H1 (cell line): ENCODE measurements at regions not wholly inside any gene's neighbourhood (a gene's known extent, or its start where the extent isn't known, plus 50 kb on each side); places are given as distances from the start of the nearest gene placed in this dataset.

Experiments used
- CTCF ChIA-PET: fragments of 300-600 bp; sonication (Branson Sonifier 250); formaldehyde crosslinking; loops from one replicate; lab custom pipeline; 2021; ENCODE audit not compliant: partially characterized antibody; lab: Charles Lee
- POLR2A ChIA-PET: fragments of 300-600 bp; sonication (Branson Sonifier 250); formaldehyde crosslinking; loops from one replicate; lab custom pipeline; 2021; ENCODE audit warnings: inconsistent platforms; ENCODE audit not compliant: partially characterized antibody; lab: Charles Lee
- DNase-seq, 2 experiments: peaks; one replicate each; pipeline versions ENCODE4 v3.0.0 to v3.0.0-alpha.2; 2010 to 2022; ENCODE audit warnings: low spot score in 2 of 2, low read depth in 1 of 2, mixed read lengths in 1 of 2
- FAIRE-seq: peaks from 2 replicates; lab custom pipeline; 2011; peaks lifted over from hg19 to GRCh38; lab: Jason Lieb, UNC
- H2AFZ ChIP-seq: 2 replicates; pipeline ENCODE4 v1.8.1; 2012; ENCODE audit warnings: low read length, inconsistent platforms
- H2AK5ac ChIP-seq: 2 replicates; pipeline ENCODE4 v1.6.1; 2013; ENCODE audit warnings: low read depth, low read length
- H2BK120ac ChIP-seq: replicated peaks from 2 replicates; pipeline ENCODE3; 2013; ENCODE audit warnings: low read depth, low read length, inconsistent platforms
- H2BK12ac ChIP-seq: 2 replicates; pipeline ENCODE4 v1.6.1; 2013; ENCODE audit warnings: low read depth, low read length
- H2BK15ac ChIP-seq: 2 replicates; pipeline ENCODE4 v1.6.1; 2013; ENCODE audit warnings: low read length
- H2BK20ac ChIP-seq: 2 replicates; pipeline ENCODE4 v1.6.1; 2013; ENCODE audit warnings: low read length
- H2BK5ac ChIP-seq: 2 replicates; pipeline ENCODE4 v1.6.1; 2013; ENCODE audit warnings: low read depth, low read length
- H3K14ac ChIP-seq: 2 replicates; pipeline ENCODE4 v1.6.1; 2013; ENCODE audit warnings: inconsistent platforms; ENCODE audit not compliant: insufficient read length
- H3K18ac ChIP-seq: 2 replicates; pipeline ENCODE4 v1.6.1; 2013; ENCODE audit warnings: low read length; ENCODE audit errors: extremely low read depth
- H3K23ac ChIP-seq: 2 replicates; pipeline ENCODE4 v1.6.1; 2013; ENCODE audit warnings: inconsistent platforms; ENCODE audit not compliant: insufficient read length
- H3K23me2 ChIP-seq: 2 replicates; pipeline ENCODE4 v1.6.1; 2013; ENCODE audit warnings: low read depth, low read length
- H3K27ac ChIP-seq: 2 replicates; pipeline ENCODE4 v1.6.1; 2011; ENCODE audit warnings: low read depth, low read length, inconsistent platforms
- H3K27me3 ChIP-seq, 4 experiments: replicated peaks in 1 of 4; 1 replicate in 1 of 4; 2 replicates in 3 of 4; pipeline versions ENCODE4 v1.6.1 to v1.8.1; 2011 to 2013; ENCODE audit warnings: low read length in 3 of 4, mild to moderate bottlenecking in 3 of 4, inconsistent platforms in 2 of 4, mixed read lengths in 2 of 4, moderate library complexity in 1 of 4; ENCODE audit not compliant: control insufficient read depth in 3 of 4, insufficient read depth in 3 of 4; ENCODE audit errors: extremely low read depth in 1 of 4
- H3K36me3 ChIP-seq, 4 experiments: 2 replicates each; pipeline versions ENCODE4 v1.6.1 to v1.8.1; 2011 to 2013; ENCODE audit warnings: mild to moderate bottlenecking in 4 of 4, low read length in 3 of 4, moderate library complexity in 2 of 4, control low read depth in 1 of 4, inconsistent platforms in 1 of 4; ENCODE audit not compliant: insufficient read depth in 4 of 4, control insufficient read depth in 2 of 4
- H3K4ac ChIP-seq: replicated peaks from 2 replicates; pipeline ENCODE3; 2013; ENCODE audit warnings: low read length, low read depth, mixed read lengths, inconsistent platforms; ENCODE audit not compliant: insufficient read length
- H3K4me1 ChIP-seq, 4 experiments: replicated peaks in 1 of 4; 1 replicate in 1 of 4; 2 replicates in 3 of 4; pipeline versions ENCODE4 v1.6.1 to v1.8.1; 2011 to 2013; ENCODE audit warnings: low read length in 3 of 4, inconsistent platforms in 2 of 4, mixed read lengths in 1 of 4; ENCODE audit not compliant: insufficient read depth in 4 of 4, control insufficient read depth in 3 of 4
- H3K4me2 ChIP-seq, 2 experiments: 2 replicates each; pipeline versions ENCODE4 v1.6.1 to v1.8.1; 2011 to 2013; ENCODE audit warnings: low read depth in 2 of 2, low read length in 2 of 2, control low read depth in 1 of 2, inconsistent platforms in 1 of 2, mild to moderate bottlenecking in 1 of 2; ENCODE audit not compliant: insufficient read depth in 1 of 2
- H3K4me3 ChIP-seq, 4 experiments: fragments of 200-600, 300-600 bp in 1 of 4; sonication (generic), shearing (Covaris generic), sonication (Bioruptor Twin) in 1 of 4; 2 replicates each; pipeline versions ENCODE4 v1.5.1 to v1.8.1; 2011 to 2016; ENCODE audit warnings: low read length in 4 of 4, low read depth in 3 of 4, control low read depth in 2 of 4, inconsistent platforms in 2 of 4, mild to moderate bottlenecking in 2 of 4, mixed read lengths in 1 of 4, moderate library complexity in 1 of 4; ENCODE audit not compliant: insufficient read depth in 2 of 4; ENCODE audit errors: extremely low read depth in 1 of 4
- H3K56ac ChIP-seq: replicated peaks from 2 replicates; pipeline ENCODE3; 2013; ENCODE audit warnings: low read depth, mild to moderate bottlenecking, mixed read lengths, low read length, inconsistent platforms; ENCODE audit not compliant: insufficient read length
- H3K79me1 ChIP-seq: 2 replicates; pipeline ENCODE4 v1.6.1; 2013; ENCODE audit warnings: low read depth, low read length, control low read depth
- H3K79me2 ChIP-seq, 2 experiments: 2 replicates each; pipeline versions ENCODE4 v1.6.1 to v1.8.1; 2012 to 2013; ENCODE audit warnings: low read length in 2 of 2, mild to moderate bottlenecking in 2 of 2, inconsistent platforms in 1 of 2; ENCODE audit not compliant: insufficient read depth in 2 of 2, control insufficient read depth in 1 of 2
- H3K9ac ChIP-seq, 4 experiments: replicated peaks in 1 of 4; 1 replicate in 1 of 4; 2 replicates in 3 of 4; pipeline versions ENCODE4 v1.6.1 to v1.8.1; 2011 to 2013; ENCODE audit warnings: low read depth in 3 of 4, low read length in 3 of 4, control low read depth in 2 of 4, mild to moderate bottlenecking in 2 of 4, moderate library complexity in 2 of 4, inconsistent platforms in 1 of 4; ENCODE audit errors: extremely low read depth in 1 of 4
- H3K9me3 ChIP-seq, 2 experiments: 2 replicates each; pipeline versions ENCODE4 v1.6.1 to v1.8.1; 2012 to 2013; ENCODE audit warnings: mild to moderate bottlenecking in 2 of 2, moderate library complexity in 2 of 2, control low read depth in 1 of 2, inconsistent platforms in 1 of 2, low read depth in 1 of 2, low read length in 1 of 2, mixed read lengths in 1 of 2; ENCODE audit not compliant: insufficient read depth in 2 of 2
- H4K20me1 ChIP-seq, 2 experiments: replicated peaks in 1 of 2; 2 replicates each; pipeline versions ENCODE3 to v1.8.1; 2011 to 2013; ENCODE audit warnings: inconsistent platforms in 2 of 2, low read length in 2 of 2, mild to moderate bottlenecking in 1 of 2; ENCODE audit not compliant: insufficient read depth in 2 of 2, control insufficient read depth in 1 of 2
- H4K5ac ChIP-seq: 2 replicates; pipeline ENCODE4 v1.6.1; 2013; ENCODE audit warnings: low read length, low read depth, mixed read lengths, inconsistent platforms; ENCODE audit not compliant: insufficient read length
- H4K8ac ChIP-seq: 2 replicates; pipeline ENCODE4 v1.8.0; 2013; ENCODE audit warnings: mild to moderate bottlenecking, moderate library complexity, low read length, inconsistent platforms; ENCODE audit not compliant: insufficient read depth; ENCODE audit errors: extremely low read depth
- H4K91ac ChIP-seq: replicated peaks from 2 replicates; pipeline ENCODE3; 2013; ENCODE audit warnings: low read length, mixed read lengths, inconsistent platforms; ENCODE audit not compliant: insufficient read length
- BACH1 ChIP-seq: IDR thresholded peaks from 2 replicates; pipeline ENCODE4 v1.6.1; 2012; ENCODE audit warnings: low read length, improper control_type of control experiment
- CHD1 ChIP-seq: IDR thresholded peaks from 2 replicates; pipeline ENCODE4 v1.6.1; 2012; ENCODE audit warnings: low read depth, low read length, improper control_type of control experiment
- CTCF ChIP-seq, 3 experiments: IDR thresholded peaks; 1 replicate in 2 of 3; 2 replicates in 1 of 3; pipeline versions ENCODE4 v1.5.1 to v1.6.1; 2011; ENCODE audit warnings: low read length in 3 of 3, mild to moderate bottlenecking in 3 of 3, inconsistent platforms in 2 of 3, low read depth in 1 of 3, moderate library complexity in 1 of 3; ENCODE audit not compliant: insufficient read depth in 1 of 3; ENCODE audit errors: control extremely low read depth in 1 of 3
- EZH2 ChIP-seq: fragments of 200-600 bp; sonication (generic); IDR thresholded peaks from 2 replicates; pipeline ENCODE4 v1.7.1; 2012; ENCODE audit warnings: low read depth, mild to moderate bottlenecking, moderate library complexity, low read length, inconsistent platforms; ENCODE audit not compliant: severe bottlenecking
- GABPA ChIP-seq: IDR thresholded peaks from 2 replicates; pipeline ENCODE4 v1.6.1; 2011; ENCODE audit warnings: mild to moderate bottlenecking, low read length, moderate library complexity, borderline replicate concordance; ENCODE audit not compliant: insufficient read depth
- GTF2F1 ChIP-seq: IDR thresholded peaks from 2 replicates; pipeline ENCODE4 v1.6.1; 2012; ENCODE audit warnings: low read depth, low read length, improper control_type of control experiment, borderline replicate concordance
- SRF ChIP-seq: IDR thresholded peaks from 2 replicates; pipeline ENCODE4 v1.6.1; 2011; ENCODE audit warnings: mild to moderate bottlenecking, low read depth, low read length, moderate library complexity
- TEAD4 ChIP-seq: IDR thresholded peaks from 2 replicates; pipeline ENCODE4 v1.6.1; 2012; ENCODE audit warnings: low read depth, low read length, inconsistent platforms, mixed read lengths
- WGBS, 2 experiments: shearing (Covaris generic) in 1 of 2; methylation state at CpG; one replicate each; pipeline versions ENCODE4 v1.1.6 to v1.1.7; 2013 to 2015; ENCODE audit warnings: low lambda C conversion rate in 2 of 2, mixed read lengths in 2 of 2, inconsistent platforms in 1 of 2, low coverage in 1 of 2, missing lambda C conversion rate in 1 of 2; ENCODE audit not compliant: insufficient replicate concordance in 2 of 2, insufficient coverage in 1 of 2, insufficient read length in 1 of 2; ENCODE audit errors: extremely low coverage in 1 of 2, missing lambda C conversion rate in 1 of 2; 5-methylcytosine and 5-hydroxymethylcytosine counted together

- Histone ChIP-seq H3K18ac (no peak overlapping the region), H4K8ac (no peak overlapping the region), H3K36me3 (no peaks in the 10 kb centered on the region), H3K56ac (no peak overlapping the region), H3K9ac (no peak overlapping the region), H3K23ac (no peak overlapping the region), H4K20me1 (no peaks in the 10 kb centered on the region), H2BK12ac (no peak overlapping the region), H4K91ac (no peak overlapping the region), H2BK15ac (no peak overlapping the region), H2AFZ (no peak overlapping the region), H3K4me1 (no peaks in the 10 kb centered on the region), H2BK20ac (no peak overlapping the region), H3K9me3 (no peaks in the 10 kb centered on the region), H2BK120ac (no peak overlapping the region), H3K14ac (no peak overlapping the region), H3K27me3 (no peaks in the 10 kb centered on the region), H2AK5ac (no peak overlapping the region), H3K4me2 (no peak overlapping the region), H2BK5ac (no peak overlapping the region), H3K4ac (no peak overlapping the region), H4K5ac (no peak overlapping the region), H3K79me1 (no peaks in the 10 kb centered on the region), H3K4me3 (no peak overlapping the region), H3K23me2 (no peaks in the 10 kb centered on the region), H3K27ac (no peak overlapping the region), H3K79me2 (no peaks in the 10 kb centered on the region)
- ChIA-PET CTCF (interaction anchor here (1.3 kb wide), 1 partner anchor 592 kb away, joined by 3 read pairs; no protein-coding TSS in a partner anchor), POLR2A (interaction anchor here (1.8 kb wide), 1 partner anchor 10 kb away, joined by 4 read pairs; no protein-coding TSS in a partner anchor)
- 73% methylated on average over 4 of the region's 4 CpGs; no CpG with 5 or more reads in 1 of the 2 experiments for WGBS, 2 experiments
- FAIRE-seq = no peak
- DNase-seq = no peak
- TF ChIP-seq BACH1 (no peak), CHD1 (no peak), EZH2 (no peak), GABPA (no peak), SRF (no peak), GTF2F1 (no peak), TEAD4 (no peak), CTCF (IDR thresholded peaks at IDR 0.05; ENCODE audit: control extremely low read depth in 1 of 3, insufficient read depth in 1 of 3, low read depth in 1 of 3, low read length in 3 of 3) (no peak)
Observed at GRCh38 chr2:183840061-183840584, 715.9 kb downstream of the NUP35 start.
